ENCODE measurements at regions not wholly inside any gene's neighbourhood (a gene's known extent, or its start where the extent isn't known, plus 50 kb on each side); places are given as distances from the start of the nearest gene placed in this dataset.

GRCh38 chr1:193633991-193634390 is 447.6 kb upstream of the B3GALT2 start:
- no peak for DNase-seq

- no peak for DNase-seq
Observed at GRCh38 chr1:193633093-193633492, 446.7 kb upstream of the B3GALT2 start.

- DNase-seq = no peak
Observed at GRCh38 chr1:193631306-193631705, 444.9 kb upstream of the B3GALT2 start.

- DNase-seq = peak; percentile 67
Observed at GRCh38 chr1:193629875-193630274, 443.5 kb upstream of the B3GALT2 start.

GRCh38 chr1:193626695-193627094 is 440.3 kb upstream of the B3GALT2 start:
- DNase-seq = no peak

GRCh38 chr1:193625255-193625654 is 438.8 kb upstream of the B3GALT2 start:
- DNase-seq = no peak

GRCh38 chr1:193619911-193620310 is 433.5 kb upstream of the B3GALT2 start:
- no peak for DNase-seq

- peak; percentile 9 for DNase-seq
Observed at GRCh38 chr1:193614817-193615216, 428.4 kb upstream of the B3GALT2 start.

- no peak for DNase-seq
Observed at GRCh38 chr1:193614275-193614674, 427.9 kb upstream of the B3GALT2 start.

GRCh38 chr1:193613041-193613440 is 426.6 kb upstream of the B3GALT2 start:
- no peak for DNase-seq

GRCh38 chr1:193609592-193609991 is 423.2 kb upstream of the B3GALT2 start:
- DNase-seq = no peak

GRCh38 chr1:193607787-193608186 is 421.4 kb upstream of the B3GALT2 start:
- DNase-seq = no peak

GRCh38 chr1:193606035-193606434 is 419.6 kb upstream of the B3GALT2 start:
- DNase-seq = no peak

- no peak for DNase-seq
Observed at GRCh38 chr1:193602705-193603104, 416.3 kb upstream of the B3GALT2 start.

- DNase-seq = no peak
Observed at GRCh38 chr1:193593147-193593885, 406.9 kb upstream of the B3GALT2 start.

GRCh38 chr1:193592317-193592716 is 405.9 kb upstream of the B3GALT2 start:
- no peak for DNase-seq

GRCh38 chr1:193590102-193590501 is 403.7 kb upstream of the B3GALT2 start:
- DNase-seq = no peak

GRCh38 chr1:193589597-193590040 is 403.2 kb upstream of the B3GALT2 start:
- DNase-seq = peak; percentile 68

- DNase-seq = peak; percentile 11
Observed at GRCh38 chr1:193588311-193589082, 402.1 kb upstream of the B3GALT2 start.

GRCh38 chr1:193584731-193585239 is 398.4 kb upstream of the B3GALT2 start:
- no peak for DNase-seq

- no peak for DNase-seq
Observed at GRCh38 chr1:193581341-193581740, 394.9 kb upstream of the B3GALT2 start.

- DNase-seq = no peak
Observed at GRCh38 chr1:193580419-193580818, 394.0 kb upstream of the B3GALT2 start.

GRCh38 chr1:193579323-193579722 is 392.9 kb upstream of the B3GALT2 start:
- no peak for DNase-seq

GRCh38 chr1:193574913-193575312 is 388.5 kb upstream of the B3GALT2 start:
- no peak for DNase-seq
